GM12872 (cell line): ENCODE measurements at regions not wholly inside any gene's neighbourhood (a gene's known extent, or its start where the extent isn't known, plus 50 kb on each side); places are given as distances from the start of the nearest gene placed in this dataset.

ENCODE experiments used
- TF ChIP-seq, protein P1 (sequence below): IDR thresholded peaks from 3 replicates; pipeline ENCODE4 v1.5.1; 2011; ENCODE audit warnings: low read depth, mild to moderate bottlenecking, low read length, moderate library complexity; ENCODE audit not compliant: insufficient read depth

DNA sequence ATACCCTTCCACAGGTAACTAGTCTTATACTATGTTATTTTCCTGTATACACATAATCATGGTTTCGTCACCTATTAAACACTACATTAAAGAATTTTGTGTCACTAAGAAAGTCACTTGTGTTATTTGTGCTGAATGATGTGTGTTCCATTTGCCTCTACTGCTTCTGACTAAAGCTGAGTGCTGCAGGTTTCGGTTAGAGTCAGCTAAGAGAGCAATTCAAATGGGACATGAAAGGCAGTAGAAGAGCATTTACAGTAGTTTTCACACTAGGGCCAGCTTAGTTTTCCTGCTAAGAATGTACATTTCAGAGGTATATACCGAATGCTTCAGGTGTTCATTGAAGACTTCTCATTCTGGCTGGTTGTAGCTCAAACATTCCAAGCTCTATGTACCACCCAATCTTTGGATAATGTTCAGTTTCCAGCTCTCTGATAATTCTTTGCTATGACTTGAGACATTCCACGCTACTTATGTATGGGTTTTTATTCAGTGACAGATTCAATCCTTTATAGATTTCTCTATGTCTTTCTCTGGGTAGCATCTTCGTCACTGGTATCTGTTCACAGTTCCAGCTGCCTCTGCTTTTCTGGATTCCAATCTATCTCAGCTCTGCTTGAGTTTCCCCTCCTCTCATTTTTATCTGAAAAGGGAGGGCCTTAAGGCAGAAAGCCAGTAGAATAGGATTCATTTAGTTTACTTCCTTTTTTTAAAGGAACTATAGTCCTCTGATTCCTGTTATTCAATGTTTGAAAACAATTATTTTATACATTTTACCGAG lies 164.4 kb downstream of the CXXC4 start:
- TF ChIP-seq, protein P1, sequence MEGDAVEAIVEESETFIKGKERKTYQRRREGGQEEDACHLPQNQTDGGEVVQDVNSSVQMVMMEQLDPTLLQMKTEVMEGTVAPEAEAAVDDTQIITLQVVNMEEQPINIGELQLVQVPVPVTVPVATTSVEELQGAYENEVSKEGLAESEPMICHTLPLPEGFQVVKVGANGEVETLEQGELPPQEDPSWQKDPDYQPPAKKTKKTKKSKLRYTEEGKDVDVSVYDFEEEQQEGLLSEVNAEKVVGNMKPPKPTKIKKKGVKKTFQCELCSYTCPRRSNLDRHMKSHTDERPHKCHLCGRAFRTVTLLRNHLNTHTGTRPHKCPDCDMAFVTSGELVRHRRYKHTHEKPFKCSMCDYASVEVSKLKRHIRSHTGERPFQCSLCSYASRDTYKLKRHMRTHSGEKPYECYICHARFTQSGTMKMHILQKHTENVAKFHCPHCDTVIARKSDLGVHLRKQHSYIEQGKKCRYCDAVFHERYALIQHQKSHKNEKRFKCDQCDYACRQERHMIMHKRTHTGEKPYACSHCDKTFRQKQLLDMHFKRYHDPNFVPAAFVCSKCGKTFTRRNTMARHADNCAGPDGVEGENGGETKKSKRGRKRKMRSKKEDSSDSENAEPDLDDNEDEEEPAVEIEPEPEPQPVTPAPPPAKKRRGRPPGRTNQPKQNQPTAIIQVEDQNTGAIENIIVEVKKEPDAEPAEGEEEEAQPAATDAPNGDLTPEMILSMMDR, result no peak

DNA sequence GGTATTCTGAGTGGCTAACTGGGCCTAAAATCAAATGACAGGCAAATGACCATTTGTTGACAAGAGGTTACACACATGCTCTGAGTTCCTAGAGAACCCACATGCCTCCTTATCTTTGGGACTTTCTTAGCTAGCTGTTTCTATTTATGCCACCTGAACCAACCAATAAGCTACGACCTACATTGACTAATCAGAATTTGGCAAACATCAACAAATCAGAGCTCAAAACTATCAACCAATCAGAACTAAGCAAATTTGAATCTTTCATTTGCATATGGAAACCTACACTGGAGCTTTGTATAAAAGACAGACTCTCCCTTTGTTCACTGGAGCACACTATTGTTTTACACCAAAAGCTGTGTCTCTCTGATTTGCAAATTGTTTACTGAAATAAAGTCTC lies 192.0 kb downstream of the CXXC4 start:
- TF ChIP-seq, protein P1, result no peak

DNA sequence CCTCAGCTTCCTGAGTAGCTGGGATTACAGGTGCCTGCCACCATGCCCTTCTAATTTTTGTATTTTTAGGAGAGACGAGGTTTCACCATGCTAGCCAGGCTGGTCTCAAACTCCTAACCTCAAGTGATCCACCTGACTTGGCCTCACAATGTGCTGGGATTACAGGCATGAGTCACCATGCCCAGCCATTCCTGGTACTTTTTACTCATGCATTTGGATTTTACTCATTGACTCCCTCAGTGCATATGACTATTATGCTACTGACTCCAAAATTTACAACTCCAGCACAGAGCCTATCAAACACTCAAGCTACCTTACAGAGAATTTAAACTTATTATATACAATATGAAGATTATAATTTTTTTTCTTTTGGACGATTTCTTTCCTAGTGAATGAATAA lies 199.9 kb downstream of the CXXC4 start:
- TF ChIP-seq, protein P1, result no peak

DNA sequence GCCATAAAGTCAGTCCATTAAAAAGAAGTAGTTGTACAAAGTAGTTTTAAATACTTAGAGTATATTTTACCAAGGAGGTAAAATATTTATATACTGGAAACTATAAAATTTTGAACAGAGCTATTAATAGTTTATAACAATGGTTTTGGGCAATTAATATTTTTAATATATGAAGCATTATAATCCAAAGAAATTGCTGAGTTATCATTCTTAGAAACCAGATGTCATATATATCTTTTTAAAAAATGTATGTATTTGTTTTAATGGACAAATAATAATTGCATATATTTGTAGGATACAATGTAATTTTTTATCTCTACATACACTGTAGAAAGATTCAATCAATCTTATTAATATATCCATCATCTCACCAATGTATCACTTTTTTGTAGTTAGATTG lies 207.8 kb downstream of the CXXC4 start:
- TF ChIP-seq, protein P1, result no peak

DNA sequence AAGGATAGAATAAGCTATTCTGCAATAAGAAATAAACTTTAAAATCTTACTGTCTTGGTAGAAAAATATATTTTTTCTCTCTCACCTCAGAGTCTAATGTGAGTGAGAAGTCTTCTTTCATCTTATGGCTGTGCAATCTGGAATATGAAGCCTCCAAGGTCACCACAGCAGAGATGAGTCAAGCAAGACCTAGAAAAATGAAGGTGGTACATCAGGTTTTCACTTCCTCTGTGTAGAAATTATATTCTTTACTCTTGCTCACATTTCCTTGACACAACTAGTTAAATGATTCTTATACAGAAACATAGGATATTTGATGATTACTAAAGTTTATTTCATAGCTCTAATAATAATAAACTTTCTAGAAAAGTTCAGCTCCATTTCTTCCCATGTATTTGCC lies 211.4 kb downstream of the CXXC4 start:
- TF ChIP-seq, protein P1, result no peak

DNA sequence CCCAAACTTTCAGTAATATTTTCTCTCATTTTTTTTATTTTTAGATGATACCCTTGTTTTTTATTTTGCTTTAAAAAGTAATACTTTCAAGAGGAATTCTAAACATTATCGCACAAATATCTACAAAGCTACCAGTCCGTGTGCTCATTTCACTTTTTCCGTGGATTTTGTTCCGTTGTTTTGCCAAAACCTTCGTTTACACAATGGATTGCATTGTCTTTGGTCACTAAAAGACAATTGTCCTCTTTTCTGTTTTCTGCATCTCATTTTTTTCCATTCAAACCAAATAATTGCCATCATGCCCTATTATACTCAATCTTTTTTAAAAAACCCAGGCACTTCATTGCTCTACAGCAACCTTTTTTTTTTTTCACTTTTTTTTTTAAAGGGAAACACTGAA lies 214.9 kb downstream of the CXXC4 start:
- TF ChIP-seq, protein P1, result no peak

DNA sequence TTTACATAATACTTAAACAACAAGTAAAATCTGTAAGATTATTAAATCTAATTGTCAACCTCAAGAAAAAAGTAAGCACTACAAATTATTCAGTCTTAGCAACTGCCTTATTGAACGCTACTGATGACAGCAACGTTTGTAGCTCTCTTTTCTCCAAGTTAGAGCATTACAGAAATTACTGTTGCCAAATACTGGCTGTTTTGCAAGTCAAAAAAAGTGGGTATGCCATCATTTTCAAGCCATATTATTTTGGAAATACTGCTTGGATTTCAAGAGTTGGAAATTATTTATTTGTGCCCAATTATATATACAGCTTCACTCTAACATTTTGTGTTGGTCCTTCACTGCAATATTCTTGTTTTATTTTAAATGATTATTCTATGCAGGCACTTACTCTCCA lies 221.7 kb downstream of the CXXC4 start:
- TF ChIP-seq, protein P1, result no peak

DNA sequence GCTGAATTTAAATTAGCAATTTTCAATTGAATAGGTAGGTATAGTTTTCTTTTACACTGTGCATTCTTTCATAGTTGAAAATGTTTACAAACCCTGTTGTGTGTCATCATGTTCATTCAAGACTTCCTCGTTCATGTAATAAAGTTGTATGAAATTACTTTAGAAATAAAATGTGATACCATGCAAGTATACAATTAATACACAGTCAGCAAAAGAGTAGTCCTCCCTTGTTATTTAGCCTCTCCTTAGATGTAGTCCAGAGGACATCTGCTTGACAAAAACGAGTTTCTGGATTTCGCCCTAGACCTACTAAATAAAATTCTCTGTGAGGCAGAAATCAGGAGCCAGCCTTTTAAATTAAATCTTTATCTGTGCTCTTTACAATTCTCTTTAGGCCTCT lies 231.6 kb downstream of the CXXC4 start:
- TF ChIP-seq, protein P1, result no peak
